GM13977 (cell line): ENCODE measurements at regions not wholly inside any gene's neighbourhood (a gene's known extent, or its start where the extent isn't known, plus 50 kb on each side); places are given as distances from the start of the nearest gene placed in this dataset.
"Not testable (repeated sequence)": the region's sequence is repeated elsewhere in the genome, so short reads cannot be mapped to it uniquely, and the experiment has no call there.

Source experiments
- DNase-seq: peaks from one replicate; pipeline ENCODE4 v3.0.0; 2012; ENCODE audit warnings: low spot score
- CTCF ChIP-seq: IDR thresholded peaks from 2 replicates; pipeline ENCODE4 v1.5.1; 2012; ENCODE audit warnings: mild to moderate bottlenecking, control low read depth; ENCODE audit not compliant: insufficient read depth; ENCODE audit errors: extremely low read depth, missing control alignments
- in situ Hi-C: fragments of 300-500 bp; cut with MboI; formaldehyde crosslinking; loops from one replicate; pipeline ENCODE4 v1.12.0; 2022; ENCODE audit warnings: low sequenced_read_pairs, low pct_unique_long_range_greater_than_20kb, mixed read lengths, inconsistent platforms; ENCODE audit not compliant: unreplicated experiment

GRCh38 chr9:117835798-117836197 is 131.6 kb downstream of the TLR4 start:
- in situ Hi-C loops, result no loop called here
- peak; percentile 21 for DNase-seq
- no peak for TF ChIP-seq CTCF

- TF ChIP-seq CTCF, result no peak
- DNase-seq, result no peak
- in situ Hi-C loops, result no loop called here
These were observed 135.7 kb downstream of the TLR4 start for GRCh38 chr9:117839862-117840261.

- in situ Hi-C loops, DNase-seq: not testable (repeated sequence)
These were observed 147.7 kb downstream of the TLR4 start for GRCh38 chr9:117851836-117852461.

- DNase-seq, result no peak
- TF ChIP-seq CTCF, result no peak
- in situ Hi-C loops, result no loop called here
These were observed 154.4 kb downstream of the TLR4 start for GRCh38 chr9:117858561-117858960.

GRCh38 chr9:117860849-117861248 is 156.6 kb downstream of the TLR4 start:
- DNase-seq, result no peak
- TF ChIP-seq CTCF, result no peak
- in situ Hi-C loops, result no loop called here

GRCh38 chr9:117864385-117865057 is 160.3 kb downstream of the TLR4 start:
- TF ChIP-seq CTCF, result no peak
- no peak for DNase-seq
- in situ Hi-C loops, result no loop called here

- DNase-seq, result no peak
- in situ Hi-C loops, result no loop called here
- TF ChIP-seq CTCF, result no peak
These were observed 164.4 kb downstream of the TLR4 start for GRCh38 chr9:117868594-117868993.
